Natural killer cell (primary cell): ENCODE measurements at regions not wholly inside any gene's neighbourhood (a gene's known extent, or its start where the extent isn't known, plus 50 kb on each side); places are given as distances from the start of the nearest gene placed in this dataset.

Experiments used
- ATAC-seq, 3 donors: fragments of 150-1000 bp in 2 of 3; fragments of 200-7000 bp in 1 of 3; cut with Tn5 transposase; 1 replicate in 1 of 3; 2 replicates in 2 of 3; pipeline ENCODE4 v1.10.0; 2021; ENCODE audit warnings: mild to moderate bottlenecking in 2 of 3, moderate library complexity in 2 of 3
- DNase-seq, 2 donors: peaks; one replicate each; pipeline versions ENCODE4 v3.0.0 to v3.0.0-alpha.2; 2013 to 2021; ENCODE audit warnings: mixed read lengths in 1 of 2
- H3K27ac ChIP-seq: one replicate; pipeline ENCODE4 v1.5.1; 2013; ENCODE audit warnings: mild to moderate bottlenecking, low read length
- H3K27me3 ChIP-seq: one replicate; pipeline ENCODE4 v1.6.1; 2013; ENCODE audit warnings: low read length; ENCODE audit not compliant: control insufficient read depth, insufficient read depth
- H3K36me3 ChIP-seq: one replicate; pipeline ENCODE4 v1.6.1; 2013; ENCODE audit warnings: low read length; ENCODE audit not compliant: control insufficient read depth, insufficient read depth
- H3K4me1 ChIP-seq: one replicate; pipeline ENCODE4 v1.6.1; 2013; ENCODE audit warnings: low read length; ENCODE audit not compliant: control insufficient read depth, insufficient read depth
- H3K4me3 ChIP-seq: one replicate; pipeline ENCODE4 v1.5.1; 2013; ENCODE audit warnings: low read length
- H3K9me3 ChIP-seq: one replicate; pipeline ENCODE4 v1.6.1; 2013; ENCODE audit warnings: low read length; ENCODE audit not compliant: control insufficient read depth, insufficient read depth
- H3K27ac Mint-ChIP-seq, 2 donors: one replicate each; pipeline ENCODE4 v1.8.0; 2022; ENCODE audit warnings: mild to moderate bottlenecking in 2 of 2, mixed read lengths in 2 of 2, moderate library complexity in 1 of 2
- H3K27me3 Mint-ChIP-seq, 2 donors: one replicate each; pipeline ENCODE4 v1.8.0; 2022; ENCODE audit warnings: low read depth in 2 of 2, mixed read lengths in 2 of 2
- H3K36me3 Mint-ChIP-seq: one replicate; pipeline ENCODE4 v1.8.0; 2022; ENCODE audit warnings: mixed read lengths
- H3K4me1 Mint-ChIP-seq, 2 donors: one replicate each; pipeline ENCODE4 v1.8.0; 2022; ENCODE audit warnings: mixed read lengths in 2 of 2
- H3K4me3 Mint-ChIP-seq: one replicate; pipeline ENCODE4 v1.8.0; 2022; ENCODE audit warnings: mild to moderate bottlenecking, moderate library complexity, mixed read lengths
- H3K9me3 Mint-ChIP-seq, 2 donors: one replicate each; pipeline ENCODE4 v1.8.0; 2022; ENCODE audit warnings: mixed read lengths in 2 of 2
- WGBS: methylation state at CpG from one replicate; pipeline ENCODE4 v1.1.7; 2013; ENCODE audit warnings: missing lambda C conversion rate; ENCODE audit not compliant: insufficient coverage; 5-methylcytosine and 5-hydroxymethylcytosine counted together
- intact Hi-C: fragments of 100-400 bp; cut with micrococcal nuclease; formaldehyde crosslinking; loops from one replicate; pipeline ENCODE4 v1.14.2; 2022
- TF ChIP-seq, protein P1 (sequence below): fragments of 200-600 bp; IDR thresholded peaks from one replicate; pipeline ENCODE4 v1.8.0; 2022; ENCODE audit warnings: antibody characterized with exemption

DNA sequence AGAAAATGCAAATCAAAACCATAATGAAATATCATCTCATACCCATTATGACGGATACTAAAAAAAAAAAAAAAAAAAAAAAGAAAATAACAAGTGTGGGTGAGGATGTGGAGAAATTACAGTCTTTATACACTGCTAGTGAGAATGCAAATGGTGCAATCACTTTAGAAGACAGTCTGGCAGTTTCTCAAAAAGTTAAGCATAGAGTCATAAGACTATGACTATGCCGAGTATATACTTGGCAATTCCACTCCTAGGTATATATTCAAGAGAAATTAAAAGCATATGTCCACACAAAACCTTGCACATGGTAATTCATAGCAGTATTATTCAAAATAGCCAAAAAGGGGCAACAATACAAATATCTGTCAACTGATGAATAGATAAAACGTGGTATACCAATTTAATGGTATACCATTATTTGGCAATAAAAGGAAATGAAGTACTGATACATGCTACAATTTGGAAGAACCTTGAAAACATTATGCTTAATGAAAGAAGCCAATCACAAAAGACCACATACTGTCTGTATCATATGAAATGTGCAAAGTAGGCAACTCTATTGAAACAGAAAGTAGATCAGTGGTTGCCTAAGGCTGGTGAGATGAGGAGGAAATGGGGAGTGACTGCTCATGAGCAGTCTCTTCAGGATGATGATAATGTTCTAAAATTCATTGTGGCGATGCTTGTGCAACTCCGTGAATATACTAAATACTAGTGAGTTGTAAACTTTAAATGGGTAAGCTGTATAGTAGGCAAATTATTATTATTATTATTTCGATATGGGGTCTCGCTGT lies 90.1 kb upstream of the NANOS1 start:
- ATAC-seq (no peak), DNase-seq (no peak)
- no peaks in the 10 kb centered on the region for H3K36me3 ChIP-seq
- Mint-ChIP-seq H3K27me3 (peaks cover 11 to 40% of the 10 kb centered on the region in 2 donors), H3K4me1 (no peaks in the 10 kb centered on the region), H3K4me3 (no peak overlapping the region), H3K27ac (no peak overlapping the region), H3K36me3 (peaks cover 7% of the 10 kb centered on the region), H3K9me3 (no peaks in the 10 kb centered on the region)
- intact Hi-C loops = no loop called here
- WGBS = 92% methylated on average over 5 of the region's 7 CpGs
- no peaks in the 10 kb centered on the region for H3K4me1 ChIP-seq
- TF ChIP-seq, protein P1, sequence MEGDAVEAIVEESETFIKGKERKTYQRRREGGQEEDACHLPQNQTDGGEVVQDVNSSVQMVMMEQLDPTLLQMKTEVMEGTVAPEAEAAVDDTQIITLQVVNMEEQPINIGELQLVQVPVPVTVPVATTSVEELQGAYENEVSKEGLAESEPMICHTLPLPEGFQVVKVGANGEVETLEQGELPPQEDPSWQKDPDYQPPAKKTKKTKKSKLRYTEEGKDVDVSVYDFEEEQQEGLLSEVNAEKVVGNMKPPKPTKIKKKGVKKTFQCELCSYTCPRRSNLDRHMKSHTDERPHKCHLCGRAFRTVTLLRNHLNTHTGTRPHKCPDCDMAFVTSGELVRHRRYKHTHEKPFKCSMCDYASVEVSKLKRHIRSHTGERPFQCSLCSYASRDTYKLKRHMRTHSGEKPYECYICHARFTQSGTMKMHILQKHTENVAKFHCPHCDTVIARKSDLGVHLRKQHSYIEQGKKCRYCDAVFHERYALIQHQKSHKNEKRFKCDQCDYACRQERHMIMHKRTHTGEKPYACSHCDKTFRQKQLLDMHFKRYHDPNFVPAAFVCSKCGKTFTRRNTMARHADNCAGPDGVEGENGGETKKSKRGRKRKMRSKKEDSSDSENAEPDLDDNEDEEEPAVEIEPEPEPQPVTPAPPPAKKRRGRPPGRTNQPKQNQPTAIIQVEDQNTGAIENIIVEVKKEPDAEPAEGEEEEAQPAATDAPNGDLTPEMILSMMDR = no peak
- H3K27me3 ChIP-seq = peaks cover 5% of the 10 kb centered on the region
- H3K9me3 ChIP-seq = no peaks in the 10 kb centered on the region
- H3K4me3 ChIP-seq = no peak overlapping the region
- H3K27ac ChIP-seq = no peak overlapping the region

DNA sequence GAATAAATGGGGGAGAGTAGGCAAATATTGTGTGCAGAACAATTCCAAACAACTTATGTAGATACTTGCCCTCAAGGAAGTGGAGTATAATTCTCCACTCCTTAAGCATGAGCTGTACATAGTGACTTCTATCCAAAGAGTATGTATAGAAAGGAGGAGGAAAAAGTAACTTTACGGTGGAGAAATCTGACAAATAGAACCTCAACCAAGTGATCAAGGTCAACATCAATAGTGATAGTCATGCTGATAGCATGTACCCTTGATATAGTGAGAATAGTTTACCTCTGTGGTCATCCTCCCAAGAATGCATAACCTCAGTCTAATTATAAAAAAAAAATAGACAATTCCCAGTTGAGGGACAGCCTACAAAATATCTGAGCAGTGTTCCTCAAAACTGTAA lies 89.1 kb upstream of the NANOS1 start:
- Histone ChIP-seq H3K4me1 (no peaks in the 10 kb centered on the region), H3K27ac (no peak overlapping the region), H3K36me3 (no peaks in the 10 kb centered on the region), H3K27me3 (no peaks in the 10 kb centered on the region), H3K9me3 (no peaks in the 10 kb centered on the region), H3K4me3 (no peak overlapping the region)
- Mint-ChIP-seq H3K36me3 (no peaks in the 10 kb centered on the region), H3K4me1 (no peaks in the 10 kb centered on the region), H3K4me3 (no peak overlapping the region), H3K27ac (no peak overlapping the region), H3K27me3 (peaks cover 11 to 38% of the 10 kb centered on the region in 2 donors), H3K9me3 (no peaks in the 10 kb centered on the region)
- intact Hi-C loops = no loop called here
- TF ChIP-seq, protein P1 = no peak
- WGBS = no CpG with 5 or more reads among the region's 1 CpG
- no peak for DNase-seq
- ATAC-seq = no peak

DNA sequence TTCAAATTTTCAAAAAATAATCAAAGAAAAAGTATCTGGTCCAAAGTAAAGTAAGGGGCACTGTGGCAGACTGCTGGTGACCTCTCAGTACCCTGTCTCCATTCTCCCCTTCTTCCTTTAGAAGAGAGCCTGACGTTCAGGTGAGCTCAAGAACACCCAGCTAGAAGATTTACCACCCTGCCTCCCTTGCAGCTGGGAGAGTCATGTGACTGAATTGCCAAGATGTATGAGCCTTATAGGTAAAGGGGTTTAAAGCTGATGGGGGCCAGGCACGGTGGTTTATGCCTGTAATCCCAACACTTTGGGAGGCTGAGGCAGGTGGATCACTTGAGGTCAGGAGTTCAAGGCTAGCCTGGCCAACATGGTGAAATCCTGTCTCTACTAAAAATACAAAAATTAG lies 86.3 kb upstream of the NANOS1 start:
- H3K36me3 ChIP-seq = no peaks in the 10 kb centered on the region
- TF ChIP-seq, protein P1 = no peak
- H3K4me1 Mint-ChIP-seq = no peaks in the 10 kb centered on the region
- no peak overlapping the region for H3K27ac ChIP-seq
- no peaks in the 10 kb centered on the region for H3K9me3 Mint-ChIP-seq
- intact Hi-C loops = no loop called here
- H3K27me3 ChIP-seq = no peaks in the 10 kb centered on the region
- H3K4me3 ChIP-seq = no peak overlapping the region
- no peaks in the 10 kb centered on the region for H3K4me1 ChIP-seq
- H3K4me3 Mint-ChIP-seq = no peak overlapping the region
- peaks cover 13 to 31% of the 10 kb centered on the region in 2 donors for H3K27me3 Mint-ChIP-seq
- H3K36me3 Mint-ChIP-seq = no peaks in the 10 kb centered on the region
- no peak overlapping the region for H3K27ac Mint-ChIP-seq
- ATAC-seq (no peak), DNase-seq (no peak)
- no peaks in the 10 kb centered on the region for H3K9me3 ChIP-seq
- WGBS = 74% methylated on average over 2 of the region's 2 CpGs
